GM04504 (cell line): ENCODE measurements at regions not wholly inside any gene's neighbourhood (a gene's known extent, or its start where the extent isn't known, plus 50 kb on each side); places are given as distances from the start of the nearest gene placed in this dataset.

Experiments
- DNase-seq: peaks from one replicate; pipeline ENCODE4 v3.0.0-alpha.2; 2012; ENCODE audit warnings: low read depth

- DNase-seq = no peak
Observed at GRCh38 chr14:85752175-85752574, 222.2 kb downstream of the FLRT2 start.

- no peak for DNase-seq
Observed at GRCh38 chr14:85744573-85744972, 214.6 kb downstream of the FLRT2 start.

- no peak for DNase-seq
Observed at GRCh38 chr14:85732031-85732430, 202.1 kb downstream of the FLRT2 start.

- DNase-seq = peak; percentile 58
Observed at GRCh38 chr14:85731186-85731585, 201.2 kb downstream of the FLRT2 start.

- no peak for DNase-seq
Observed at GRCh38 chr14:85728476-85729065, 198.6 kb downstream of the FLRT2 start.

- DNase-seq = no peak
Observed at GRCh38 chr14:85714069-85714468, 184.1 kb downstream of the FLRT2 start.

GRCh38 chr14:85711620-85712019, 181.7 kb downstream of the FLRT2 start:
- no peak for DNase-seq
